Prostate gland (tissue), 2 donors: ENCODE measurements at regions not wholly inside any gene's neighbourhood (a gene's known extent, or its start where the extent isn't known, plus 50 kb on each side); places are given as distances from the start of the nearest gene placed in this dataset.

ENCODE experiments used
- DNase-seq: peaks from one replicate; pipeline ENCODE4 v3.0.0-alpha.2; 2019; ENCODE audit warnings: low spot score
- H3K27ac ChIP-seq, 2 donors: fragments of 200-600 bp; sonication (generic); 2 replicates each; pipeline ENCODE4 v1.5.1; 2017 to 2019
- H3K27me3 ChIP-seq: fragments of 200-600 bp; sonication (generic); replicated peaks from 2 replicates; pipeline ENCODE4 v1.5.1; 2019; ENCODE audit not compliant: insufficient read depth
- H3K36me3 ChIP-seq, 2 donors: fragments of 200-600 bp; sonication (generic); 1 replicate in 1 of 2; 2 replicates in 1 of 2; pipeline versions ENCODE4 v1.5.1 to v1.8.1; 2017 to 2019
- H3K4me1 ChIP-seq: fragments of 200-600 bp; sonication (generic); replicated peaks from 2 replicates; pipeline ENCODE4 v1.5.1; 2019
- H3K4me3 ChIP-seq, 2 donors: fragments of 200-600 bp; sonication (generic); 2 replicates each; pipeline ENCODE4 v1.5.1; 2017 to 2019
- H3K9me3 ChIP-seq: fragments of 200-600 bp; sonication (generic); 2 replicates; pipeline ENCODE4 v1.5.1; 2017
- POLR2A ChIP-seq: fragments of 450-650 bp; IDR thresholded peaks from one replicate; pipeline ENCODE4 v1.6.1; 2016; ENCODE audit warnings: antibody characterized with exemption, mild to moderate bottlenecking
- POLR2AphosphoS5 ChIP-seq: sonication (generic); formaldehyde crosslinking; IDR thresholded peaks from one replicate; pipeline ENCODE4 v1.6.1; 2017; ENCODE audit warnings: antibody characterized with exemption
- WGBS: methylation state at CpG from one replicate; pipeline ENCODE4 v1.1.5; 2018; 5-methylcytosine and 5-hydroxymethylcytosine counted together
- intact Hi-C: fragments of 100-400 bp; cut with DNase I; formaldehyde crosslinking; loops from one replicate; pipeline ENCODE4 v1.14.2; 2022
- TF ChIP-seq, protein P1 (sequence below), 4 experiments: fragments of 200-600 bp in 2 of 4; fragments of 450-650 bp in 2 of 4; sonication (generic) in 2 of 4; IDR thresholded peaks; 1 replicate in 3 of 4; 2 replicates in 1 of 4; pipeline ENCODE4 v1.5.1; 2016 to 2019; ENCODE audit warnings: antibody characterized with exemption in 4 of 4, mild to moderate bottlenecking in 2 of 4, moderate library complexity in 2 of 4

DNA sequence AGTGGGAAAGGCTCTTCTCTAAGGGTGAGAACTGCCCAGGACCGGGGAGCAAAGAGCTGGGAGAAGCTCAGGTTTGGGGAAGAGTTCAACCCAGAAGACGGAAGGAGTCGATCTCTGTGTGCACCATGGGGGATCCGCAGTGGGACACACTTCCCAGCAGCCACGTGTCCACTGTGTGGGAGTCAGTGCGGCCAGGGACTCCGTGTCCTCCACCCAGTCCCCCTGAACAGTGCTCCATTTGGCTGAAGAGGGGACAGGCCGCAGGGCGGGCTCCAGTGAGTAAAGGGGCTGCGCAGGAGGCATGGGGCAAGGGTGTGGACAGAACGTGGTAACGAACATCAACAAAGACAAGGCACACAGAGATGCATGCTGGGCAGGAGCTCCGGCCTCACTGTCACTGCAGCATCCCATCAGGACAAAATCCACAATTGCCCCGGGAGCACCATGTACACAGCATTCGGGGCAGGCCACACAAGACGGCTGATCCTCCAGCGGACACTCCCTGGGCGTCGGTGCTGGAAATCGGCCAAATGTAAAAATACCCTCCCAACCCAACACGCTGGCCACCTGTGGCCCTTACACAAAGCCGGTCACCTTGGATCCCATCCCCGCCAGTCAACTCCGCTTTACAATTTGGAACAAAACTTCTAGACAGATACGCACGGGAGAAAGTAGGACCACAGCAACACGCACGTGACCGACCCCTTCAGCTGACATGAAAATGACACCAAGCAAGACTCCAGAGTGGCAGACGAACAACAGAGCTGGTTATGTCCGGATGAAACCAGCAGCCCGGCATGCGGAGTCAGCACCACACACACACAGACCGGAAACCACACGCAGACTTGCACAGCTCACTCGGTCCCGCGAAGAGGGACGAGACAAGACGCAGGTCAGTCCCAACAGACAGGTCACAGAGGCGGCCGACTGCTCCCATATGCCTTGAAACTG lies 366.8 kb downstream of the SHANK2 start:
- WGBS = 84% methylated on average over 42 of the region's 42 CpGs
- Histone ChIP-seq H3K4me3 (no peak overlapping the region), H3K27me3 (no peaks in the 10 kb centered on the region), H3K27ac (no peak overlapping the region), H3K4me1 (no peaks in the 10 kb centered on the region), H3K9me3 (no peaks in the 10 kb centered on the region), H3K36me3 (no peaks in the 10 kb centered on the region)
- DNase-seq = no peak
- TF ChIP-seq POLR2AphosphoS5 = no peak
- TF ChIP-seq, protein P1, sequence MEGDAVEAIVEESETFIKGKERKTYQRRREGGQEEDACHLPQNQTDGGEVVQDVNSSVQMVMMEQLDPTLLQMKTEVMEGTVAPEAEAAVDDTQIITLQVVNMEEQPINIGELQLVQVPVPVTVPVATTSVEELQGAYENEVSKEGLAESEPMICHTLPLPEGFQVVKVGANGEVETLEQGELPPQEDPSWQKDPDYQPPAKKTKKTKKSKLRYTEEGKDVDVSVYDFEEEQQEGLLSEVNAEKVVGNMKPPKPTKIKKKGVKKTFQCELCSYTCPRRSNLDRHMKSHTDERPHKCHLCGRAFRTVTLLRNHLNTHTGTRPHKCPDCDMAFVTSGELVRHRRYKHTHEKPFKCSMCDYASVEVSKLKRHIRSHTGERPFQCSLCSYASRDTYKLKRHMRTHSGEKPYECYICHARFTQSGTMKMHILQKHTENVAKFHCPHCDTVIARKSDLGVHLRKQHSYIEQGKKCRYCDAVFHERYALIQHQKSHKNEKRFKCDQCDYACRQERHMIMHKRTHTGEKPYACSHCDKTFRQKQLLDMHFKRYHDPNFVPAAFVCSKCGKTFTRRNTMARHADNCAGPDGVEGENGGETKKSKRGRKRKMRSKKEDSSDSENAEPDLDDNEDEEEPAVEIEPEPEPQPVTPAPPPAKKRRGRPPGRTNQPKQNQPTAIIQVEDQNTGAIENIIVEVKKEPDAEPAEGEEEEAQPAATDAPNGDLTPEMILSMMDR (IDR thresholded peaks at IDR 0.05) = no peak
- intact Hi-C loops = no loop called here

DNA sequence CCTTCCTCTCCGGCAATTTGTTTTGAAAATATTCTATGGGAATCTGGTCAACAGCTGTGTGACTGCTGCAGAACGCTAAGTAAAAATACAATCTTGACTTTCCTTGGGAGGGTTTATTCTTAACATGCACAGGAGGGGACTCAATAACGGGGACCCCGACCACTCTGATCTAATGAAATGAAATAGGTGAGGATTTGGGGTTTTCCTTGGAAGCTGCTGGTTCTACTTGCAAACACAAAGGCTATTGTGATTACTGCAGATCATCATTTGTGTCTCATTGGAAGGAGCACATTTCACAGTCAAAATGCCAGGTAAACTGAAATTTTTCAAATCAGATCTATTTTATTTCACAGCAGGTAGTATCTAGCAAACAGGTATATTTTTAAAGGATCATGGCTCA lies 366.1 kb downstream of the SHANK2 start:
- no peaks in the 10 kb centered on the region for H3K27me3 ChIP-seq
- intact Hi-C loops = no loop called here
- no peak overlapping the region for H3K27ac ChIP-seq
- H3K4me3 ChIP-seq = no peak overlapping the region
- no peaks in the 10 kb centered on the region for H3K36me3 ChIP-seq
- H3K9me3 ChIP-seq = no peaks in the 10 kb centered on the region
- TF ChIP-seq POLR2A = no peak
- TF ChIP-seq, protein P1 (IDR thresholded peaks at IDR 0.05) = no peak
- no peak for TF ChIP-seq POLR2AphosphoS5
- no peak for DNase-seq
- WGBS = 76% methylated on average over 4 of the region's 4 CpGs
- no peaks in the 10 kb centered on the region for H3K4me1 ChIP-seq

DNA sequence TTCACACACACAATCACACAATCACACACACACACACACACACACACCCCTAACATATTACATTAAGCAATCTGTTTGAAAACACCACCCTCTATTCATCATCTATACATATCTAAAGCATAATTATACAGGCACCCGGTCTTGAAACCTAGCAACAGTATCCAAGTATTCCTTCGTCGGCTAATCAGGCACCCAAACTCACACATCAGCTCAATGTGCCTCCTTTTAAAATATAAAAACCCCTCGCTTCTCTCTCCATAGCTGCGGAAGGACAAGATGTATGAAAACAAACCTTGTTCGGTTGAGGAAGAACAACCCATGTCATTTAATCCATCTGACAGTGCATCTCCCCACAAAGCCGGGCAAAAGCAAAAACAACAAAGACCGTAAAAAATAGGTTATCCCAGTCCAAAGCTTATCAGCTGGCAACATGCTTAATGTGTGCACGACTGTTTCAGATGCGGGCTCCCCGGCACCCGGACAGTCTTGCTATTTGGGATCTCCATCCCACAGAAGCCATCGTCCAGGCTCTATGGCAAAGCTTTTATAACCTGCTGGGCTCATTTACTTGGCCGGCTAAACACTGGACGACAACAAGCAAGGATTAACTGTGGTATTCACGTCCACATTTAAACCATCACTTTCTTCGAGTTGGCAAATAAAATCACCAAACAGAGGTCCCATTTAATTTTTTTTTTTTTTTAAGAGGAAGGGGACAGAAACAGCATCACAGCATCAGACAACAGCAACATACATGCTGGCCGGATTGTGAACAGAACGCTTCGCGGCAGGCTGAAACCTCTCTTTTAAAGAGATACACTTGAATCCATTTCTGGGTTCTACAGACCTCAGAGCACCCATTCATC lies 365.5 kb downstream of the SHANK2 start:
- TF ChIP-seq POLR2A = no peak
- TF ChIP-seq, protein P1 (IDR thresholded peaks at IDR 0.05) = no peak
- no peak for TF ChIP-seq POLR2AphosphoS5
- Histone ChIP-seq H3K27me3 (no peaks in the 10 kb centered on the region), H3K4me3 (no peak overlapping the region), H3K27ac (no peak overlapping the region), H3K4me1 (no peaks in the 10 kb centered on the region), H3K9me3 (no peaks in the 10 kb centered on the region), H3K36me3 (no peaks in the 10 kb centered on the region)
- intact Hi-C loops = no loop called here
- WGBS = 80% methylated on average over 21 of the region's 21 CpGs
- no peak for DNase-seq

DNA sequence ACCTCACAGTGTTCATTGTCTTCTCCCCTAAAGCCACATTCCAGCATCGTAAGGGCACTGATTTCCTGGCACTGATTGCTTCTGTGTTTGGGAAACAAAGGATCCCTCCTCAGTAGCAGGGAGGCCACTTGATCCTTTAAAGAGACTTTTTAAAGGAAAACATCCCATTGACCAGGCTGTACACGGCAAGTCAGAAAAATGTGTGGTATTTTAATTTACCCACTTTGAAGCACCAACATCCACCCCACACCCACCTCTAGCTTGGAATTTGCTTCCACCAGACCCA lies 364.9 kb downstream of the SHANK2 start:
- H3K27ac ChIP-seq = no peak overlapping the region
- no peak for DNase-seq
- WGBS = 41% methylated on average over 2 of the region's 2 CpGs
- H3K4me3 ChIP-seq = no peak overlapping the region
- intact Hi-C loops = no loop called here
- H3K36me3 ChIP-seq = no peaks in the 10 kb centered on the region
- H3K4me1 ChIP-seq = no peaks in the 10 kb centered on the region
- no peaks in the 10 kb centered on the region for H3K9me3 ChIP-seq
- TF ChIP-seq POLR2AphosphoS5 = no peak
- TF ChIP-seq, protein P1 (IDR thresholded peaks at IDR 0.05) = no peak
- TF ChIP-seq POLR2A = no peak
- H3K27me3 ChIP-seq = no peaks in the 10 kb centered on the region
